H1 (cell line): ENCODE measurements at regions not wholly inside any gene's neighbourhood (a gene's known extent, or its start where the extent isn't known, plus 50 kb on each side); places are given as distances from the start of the nearest gene placed in this dataset.

Experiments
- CTCF ChIA-PET: fragments of 300-600 bp; sonication (Branson Sonifier 250); formaldehyde crosslinking; loops from one replicate; lab custom pipeline; 2021; ENCODE audit not compliant: partially characterized antibody; lab: Charles Lee
- POLR2A ChIA-PET: fragments of 300-600 bp; sonication (Branson Sonifier 250); formaldehyde crosslinking; loops from one replicate; lab custom pipeline; 2021; ENCODE audit warnings: inconsistent platforms; ENCODE audit not compliant: partially characterized antibody; lab: Charles Lee
- DNase-seq, 2 experiments: peaks; one replicate each; pipeline versions ENCODE4 v3.0.0 to v3.0.0-alpha.2; 2010 to 2022; ENCODE audit warnings: low spot score in 2 of 2, low read depth in 1 of 2, mixed read lengths in 1 of 2
- FAIRE-seq: peaks from 2 replicates; lab custom pipeline; 2011; peaks lifted over from hg19 to GRCh38; lab: Jason Lieb, UNC
- H2AFZ ChIP-seq: 2 replicates; pipeline ENCODE4 v1.8.1; 2012; ENCODE audit warnings: low read length, inconsistent platforms
- H2AK5ac ChIP-seq: 2 replicates; pipeline ENCODE4 v1.6.1; 2013; ENCODE audit warnings: low read depth, low read length
- H2BK120ac ChIP-seq: replicated peaks from 2 replicates; pipeline ENCODE3; 2013; ENCODE audit warnings: low read depth, low read length, inconsistent platforms
- H2BK12ac ChIP-seq: 2 replicates; pipeline ENCODE4 v1.6.1; 2013; ENCODE audit warnings: low read depth, low read length
- H2BK15ac ChIP-seq: 2 replicates; pipeline ENCODE4 v1.6.1; 2013; ENCODE audit warnings: low read length
- H2BK20ac ChIP-seq: 2 replicates; pipeline ENCODE4 v1.6.1; 2013; ENCODE audit warnings: low read length
- H2BK5ac ChIP-seq: 2 replicates; pipeline ENCODE4 v1.6.1; 2013; ENCODE audit warnings: low read depth, low read length
- H3K14ac ChIP-seq: 2 replicates; pipeline ENCODE4 v1.6.1; 2013; ENCODE audit warnings: inconsistent platforms; ENCODE audit not compliant: insufficient read length
- H3K18ac ChIP-seq: 2 replicates; pipeline ENCODE4 v1.6.1; 2013; ENCODE audit warnings: low read length; ENCODE audit errors: extremely low read depth
- H3K23ac ChIP-seq: 2 replicates; pipeline ENCODE4 v1.6.1; 2013; ENCODE audit warnings: inconsistent platforms; ENCODE audit not compliant: insufficient read length
- H3K23me2 ChIP-seq: 2 replicates; pipeline ENCODE4 v1.6.1; 2013; ENCODE audit warnings: low read depth, low read length
- H3K27ac ChIP-seq: 2 replicates; pipeline ENCODE4 v1.6.1; 2011; ENCODE audit warnings: low read depth, low read length, inconsistent platforms
- H3K27me3 ChIP-seq, 4 experiments: replicated peaks in 1 of 4; 1 replicate in 1 of 4; 2 replicates in 3 of 4; pipeline versions ENCODE4 v1.6.1 to v1.8.1; 2011 to 2013; ENCODE audit warnings: low read length in 3 of 4, mild to moderate bottlenecking in 3 of 4, inconsistent platforms in 2 of 4, mixed read lengths in 2 of 4, moderate library complexity in 1 of 4; ENCODE audit not compliant: control insufficient read depth in 3 of 4, insufficient read depth in 3 of 4; ENCODE audit errors: extremely low read depth in 1 of 4
- H3K36me3 ChIP-seq, 4 experiments: 2 replicates each; pipeline versions ENCODE4 v1.6.1 to v1.8.1; 2011 to 2013; ENCODE audit warnings: mild to moderate bottlenecking in 4 of 4, low read length in 3 of 4, moderate library complexity in 2 of 4, control low read depth in 1 of 4, inconsistent platforms in 1 of 4; ENCODE audit not compliant: insufficient read depth in 4 of 4, control insufficient read depth in 2 of 4
- H3K4ac ChIP-seq: replicated peaks from 2 replicates; pipeline ENCODE3; 2013; ENCODE audit warnings: low read length, low read depth, mixed read lengths, inconsistent platforms; ENCODE audit not compliant: insufficient read length
- H3K4me1 ChIP-seq, 4 experiments: replicated peaks in 1 of 4; 1 replicate in 1 of 4; 2 replicates in 3 of 4; pipeline versions ENCODE4 v1.6.1 to v1.8.1; 2011 to 2013; ENCODE audit warnings: low read length in 3 of 4, inconsistent platforms in 2 of 4, mixed read lengths in 1 of 4; ENCODE audit not compliant: insufficient read depth in 4 of 4, control insufficient read depth in 3 of 4
- H3K4me2 ChIP-seq, 2 experiments: 2 replicates each; pipeline versions ENCODE4 v1.6.1 to v1.8.1; 2011 to 2013; ENCODE audit warnings: low read depth in 2 of 2, low read length in 2 of 2, control low read depth in 1 of 2, inconsistent platforms in 1 of 2, mild to moderate bottlenecking in 1 of 2; ENCODE audit not compliant: insufficient read depth in 1 of 2
- H3K4me3 ChIP-seq, 4 experiments: fragments of 200-600, 300-600 bp in 1 of 4; sonication (generic), shearing (Covaris generic), sonication (Bioruptor Twin) in 1 of 4; 2 replicates each; pipeline versions ENCODE4 v1.5.1 to v1.8.1; 2011 to 2016; ENCODE audit warnings: low read length in 4 of 4, low read depth in 3 of 4, control low read depth in 2 of 4, inconsistent platforms in 2 of 4, mild to moderate bottlenecking in 2 of 4, mixed read lengths in 1 of 4, moderate library complexity in 1 of 4; ENCODE audit not compliant: insufficient read depth in 2 of 4; ENCODE audit errors: extremely low read depth in 1 of 4
- H3K56ac ChIP-seq: replicated peaks from 2 replicates; pipeline ENCODE3; 2013; ENCODE audit warnings: low read depth, mild to moderate bottlenecking, mixed read lengths, low read length, inconsistent platforms; ENCODE audit not compliant: insufficient read length
- H3K79me1 ChIP-seq: 2 replicates; pipeline ENCODE4 v1.6.1; 2013; ENCODE audit warnings: low read depth, low read length, control low read depth
- H3K79me2 ChIP-seq, 2 experiments: 2 replicates each; pipeline versions ENCODE4 v1.6.1 to v1.8.1; 2012 to 2013; ENCODE audit warnings: low read length in 2 of 2, mild to moderate bottlenecking in 2 of 2, inconsistent platforms in 1 of 2; ENCODE audit not compliant: insufficient read depth in 2 of 2, control insufficient read depth in 1 of 2
- H3K9ac ChIP-seq, 4 experiments: replicated peaks in 1 of 4; 1 replicate in 1 of 4; 2 replicates in 3 of 4; pipeline versions ENCODE4 v1.6.1 to v1.8.1; 2011 to 2013; ENCODE audit warnings: low read depth in 3 of 4, low read length in 3 of 4, control low read depth in 2 of 4, mild to moderate bottlenecking in 2 of 4, moderate library complexity in 2 of 4, inconsistent platforms in 1 of 4; ENCODE audit errors: extremely low read depth in 1 of 4
- H3K9me3 ChIP-seq, 2 experiments: 2 replicates each; pipeline versions ENCODE4 v1.6.1 to v1.8.1; 2012 to 2013; ENCODE audit warnings: mild to moderate bottlenecking in 2 of 2, moderate library complexity in 2 of 2, control low read depth in 1 of 2, inconsistent platforms in 1 of 2, low read depth in 1 of 2, low read length in 1 of 2, mixed read lengths in 1 of 2; ENCODE audit not compliant: insufficient read depth in 2 of 2
- H4K20me1 ChIP-seq, 2 experiments: replicated peaks in 1 of 2; 2 replicates each; pipeline versions ENCODE3 to v1.8.1; 2011 to 2013; ENCODE audit warnings: inconsistent platforms in 2 of 2, low read length in 2 of 2, mild to moderate bottlenecking in 1 of 2; ENCODE audit not compliant: insufficient read depth in 2 of 2, control insufficient read depth in 1 of 2
- H4K5ac ChIP-seq: 2 replicates; pipeline ENCODE4 v1.6.1; 2013; ENCODE audit warnings: low read length, low read depth, mixed read lengths, inconsistent platforms; ENCODE audit not compliant: insufficient read length
- H4K8ac ChIP-seq: 2 replicates; pipeline ENCODE4 v1.8.0; 2013; ENCODE audit warnings: mild to moderate bottlenecking, moderate library complexity, low read length, inconsistent platforms; ENCODE audit not compliant: insufficient read depth; ENCODE audit errors: extremely low read depth
- H4K91ac ChIP-seq: replicated peaks from 2 replicates; pipeline ENCODE3; 2013; ENCODE audit warnings: low read length, mixed read lengths, inconsistent platforms; ENCODE audit not compliant: insufficient read length
- ASH2L ChIP-seq: fragments of 200-600, 300-600 bp; sonication (generic); IDR thresholded peaks from one replicate; pipeline ENCODE4 v1.7.1; 2017; ENCODE audit warnings: low read length
- EP300 ChIP-seq, 2 experiments: IDR thresholded peaks; 1 replicate in 1 of 2; 2 replicates in 1 of 2; pipeline ENCODE4 v1.6.1; 2011 to 2012; ENCODE audit warnings: low read depth in 2 of 2, low read length in 2 of 2, mild to moderate bottlenecking in 2 of 2, borderline replicate concordance in 1 of 2, inconsistent platforms in 1 of 2, moderate library complexity in 1 of 2
- EZH2 ChIP-seq: fragments of 200-600 bp; sonication (generic); IDR thresholded peaks from 2 replicates; pipeline ENCODE4 v1.7.1; 2012; ENCODE audit warnings: low read depth, mild to moderate bottlenecking, moderate library complexity, low read length, inconsistent platforms; ENCODE audit not compliant: severe bottlenecking
- JUN ChIP-seq: IDR thresholded peaks from 2 replicates; pipeline ENCODE4 v1.6.1; 2011; ENCODE audit warnings: low read depth, mild to moderate bottlenecking, improper control_type of control experiment, low read length
- JUND ChIP-seq: IDR thresholded peaks from 2 replicates; pipeline ENCODE4 v1.6.1; 2011; ENCODE audit warnings: mild to moderate bottlenecking, improper control_type of control experiment, low read length
- MAFK ChIP-seq: IDR thresholded peaks from 2 replicates; pipeline ENCODE4 v1.6.1; 2012; ENCODE audit warnings: low read depth, mild to moderate bottlenecking, improper control_type of control experiment, low read length
- NANOG ChIP-seq: IDR thresholded peaks from 2 replicates; pipeline ENCODE4 v1.6.1; 2011; ENCODE audit warnings: low read length, low read depth, mild to moderate bottlenecking, inconsistent platforms; ENCODE audit not compliant: insufficient read depth, poor library complexity, severe bottlenecking
- PHF8 ChIP-seq: fragments of 200-600 bp; sonication (generic); conservative IDR thresholded peaks from 2 replicates; pipeline ENCODE4 v1.7.1; 2012; ENCODE audit warnings: low read depth, mild to moderate bottlenecking, inconsistent platforms, low read length, moderate library complexity
- SP2 ChIP-seq: IDR thresholded peaks from 2 replicates; pipeline ENCODE4 v1.6.1; 2012; ENCODE audit warnings: mild to moderate bottlenecking, low read length, inconsistent platforms
- SUZ12 ChIP-seq: fragments of 200-600 bp; sonication (generic); IDR thresholded peaks from 2 replicates; pipeline ENCODE4 v1.6.1; 2012; ENCODE audit warnings: mild to moderate bottlenecking, inconsistent platforms, low read length, moderate library complexity, mixed read lengths
- TEAD4 ChIP-seq: IDR thresholded peaks from 2 replicates; pipeline ENCODE4 v1.6.1; 2012; ENCODE audit warnings: low read depth, low read length, inconsistent platforms, mixed read lengths
- WGBS, 2 experiments: shearing (Covaris generic) in 1 of 2; methylation state at CpG; one replicate each; pipeline versions ENCODE4 v1.1.6 to v1.1.7; 2013 to 2015; ENCODE audit warnings: low lambda C conversion rate in 2 of 2, mixed read lengths in 2 of 2, inconsistent platforms in 1 of 2, low coverage in 1 of 2, missing lambda C conversion rate in 1 of 2; ENCODE audit not compliant: insufficient replicate concordance in 2 of 2, insufficient coverage in 1 of 2, insufficient read length in 1 of 2; ENCODE audit errors: extremely low coverage in 1 of 2, missing lambda C conversion rate in 1 of 2; 5-methylcytosine and 5-hydroxymethylcytosine counted together
- TF ChIP-seq, protein P1 (sequence below): IDR thresholded peaks from 2 replicates; pipeline ENCODE4 v1.6.1; 2012; ENCODE audit warnings: inconsistent platforms

- Histone ChIP-seq H4K5ac (no peak overlapping the region), H2BK5ac (no peak overlapping the region), H4K91ac (peak overlapping the region; percentile 76), H3K4ac (no peak overlapping the region), H2BK120ac (no peak overlapping the region), H3K23me2 (no peaks in the 10 kb centered on the region), H3K4me3 (no peak overlapping the region), H3K27me3 (no peaks in the 10 kb centered on the region), H3K23ac (no peak overlapping the region), H3K9me3 (no peaks in the 10 kb centered on the region), H3K36me3 (no peaks in the 10 kb centered on the region), H3K27ac (no peak overlapping the region), H2AFZ (no peak overlapping the region), H3K4me2 (no peak overlapping the region), H3K56ac (no peak overlapping the region), H2BK20ac (0 out of 2 replicates have a peak overlapping the region, but pooled peaks have one; percentile 17), H4K20me1 (no peaks in the 10 kb centered on the region), H3K14ac (no peak overlapping the region), H3K4me1 (peaks cover 5 to 20% (median 9%) of the 10 kb centered on the region in 4 experiments; a peak in 6 of 7 replicates), H2BK15ac (no peak overlapping the region), H3K79me2 (no peaks in the 10 kb centered on the region), H2AK5ac (no peak overlapping the region; the same call in 1 of the 2 replicates), H4K8ac (no peak overlapping the region), H2BK12ac (peak overlapping the region; percentile 82; the same call in 1 of the 2 replicates), H3K18ac (no peak overlapping the region), H3K9ac (no peak overlapping the region), H3K79me1 (no peaks in the 10 kb centered on the region)
- FAIRE-seq (no peak), DNase-seq (no peak)
- POLR2A ChIA-PET: no interaction called here
- WGBS, 2 experiments: 86% methylated on average over 8 of the region's 8 CpGs; no CpG with 5 or more reads in 1 of the 2 experiments
- CTCF ChIA-PET: interaction anchor here (1.2 to 1.4 kb wide), 3 partner anchors 11 to 56 kb away, joined by 3 to 5 read pairs (median 5); no protein-coding TSS in a partner anchor
- TF ChIP-seq JUND: no peak
- no peak for TF ChIP-seq PHF8
- TF ChIP-seq, protein P1, sequence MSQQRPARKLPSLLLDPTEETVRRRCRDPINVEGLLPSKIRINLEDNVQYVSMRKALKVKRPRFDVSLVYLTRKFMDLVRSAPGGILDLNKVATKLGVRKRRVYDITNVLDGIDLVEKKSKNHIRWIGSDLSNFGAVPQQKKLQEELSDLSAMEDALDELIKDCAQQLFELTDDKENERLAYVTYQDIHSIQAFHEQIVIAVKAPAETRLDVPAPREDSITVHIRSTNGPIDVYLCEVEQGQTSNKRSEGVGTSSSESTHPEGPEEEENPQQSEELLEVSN: no peak
- TF ChIP-seq TEAD4: no peak
- no peak for TF ChIP-seq NANOG
- no peak for TF ChIP-seq JUN
- TF ChIP-seq MAFK: no peak
- no peak for TF ChIP-seq SUZ12
- no peak for TF ChIP-seq SP2
- no peak for TF ChIP-seq EZH2
- no peak for TF ChIP-seq EP300 (IDR thresholded peaks at IDR 0.05; ENCODE audit: borderline replicate concordance in 1 of 2, low read depth in 2 of 2, low read length in 2 of 2)
- no peak for TF ChIP-seq ASH2L
Measured at GRCh38 chr3:64343689-64344430, 118.6 kb upstream of the PRICKLE2 start.
